ENCODE measurements at regions not wholly inside any gene's neighbourhood (a gene's known extent, or its start where the extent isn't known, plus 50 kb on each side); places are given as distances from the start of the nearest gene placed in this dataset.
"Not testable (repeated sequence)": the region's sequence is repeated elsewhere in the genome, so short reads cannot be mapped to it uniquely, and the experiment has no call there.

- DNase-seq = no peak
- Histone ChIP-seq H2AFZ (ENCODE audit: low read depth, low read length) (no peak overlapping the region), H3K9me3 (ENCODE audit: insufficient read depth, low read length, severe bottlenecking) (no peaks in the 10 kb centered on the region), H3K4me3 (ENCODE audit: low read depth in 1 of 2, low read length in 2 of 2) (no peak overlapping the region), H3K27me3 (ENCODE audit: insufficient read depth, low read length, poor library complexity) (no peaks in the 10 kb centered on the region), H3K9ac (ENCODE audit: low read depth, low read length) (no peak overlapping the region), H3K4me2 (ENCODE audit: insufficient read depth, low read length) (no peak overlapping the region), H3K27ac (ENCODE audit: low read length) (no peak overlapping the region), H3K36me3 (ENCODE audit: insufficient read depth, low read length) (no peaks in the 10 kb centered on the region), H3K4me1 (ENCODE audit: insufficient read depth, low read length) (no peaks in the 10 kb centered on the region), H3K79me2 (ENCODE audit: insufficient read depth, low read length) (no peaks in the 10 kb centered on the region), H4K20me1 (ENCODE audit: insufficient read depth, low read length) (no peaks in the 10 kb centered on the region)
- ATAC-seq (ENCODE audit: insufficient read depth, low read depth) = no peak
- TF ChIP-seq EZH2 (IDR thresholded peaks at IDR 0.05; ENCODE audit: borderline replicate concordance, low read depth, low read length, severe bottlenecking) = no peak
Observed at GRCh38 chr14:43665570-43666267, 841.4 kb downstream of the FSCB start.

- ATAC-seq (ENCODE audit: insufficient read depth, low read depth); DNase-seq; H3K79me2 ChIP-seq (ENCODE audit: insufficient read depth, low read length); H3K4me1 ChIP-seq (ENCODE audit: insufficient read depth, low read length); H3K27me3 ChIP-seq (ENCODE audit: insufficient read depth, low read length, poor library complexity); H2AFZ ChIP-seq (ENCODE audit: low read depth, low read length); H3K9ac ChIP-seq (ENCODE audit: low read depth, low read length); H3K9me3 ChIP-seq (ENCODE audit: insufficient read depth, low read length, severe bottlenecking); H4K20me1 ChIP-seq (ENCODE audit: insufficient read depth, low read length); H3K4me2 ChIP-seq (ENCODE audit: insufficient read depth, low read length); H3K4me3 ChIP-seq (ENCODE audit: low read depth in 1 of 2, low read length in 2 of 2); H3K36me3 ChIP-seq (ENCODE audit: insufficient read depth, low read length); H3K27ac ChIP-seq (ENCODE audit: low read length): not testable (repeated sequence)
Observed at GRCh38 chr14:43655194-43655593, 851.9 kb downstream of the FSCB start.

- no peaks in the 10 kb centered on the region for H3K79me2 ChIP-seq (ENCODE audit: insufficient read depth, low read length)
- H3K36me3 ChIP-seq (ENCODE audit: insufficient read depth, low read length) = no peaks in the 10 kb centered on the region
- no peak overlapping the region for H3K9ac ChIP-seq (ENCODE audit: low read depth, low read length)
- no peak overlapping the region for H2AFZ ChIP-seq (ENCODE audit: low read depth, low read length)
- H3K27me3 ChIP-seq (ENCODE audit: insufficient read depth, low read length, poor library complexity) = no peaks in the 10 kb centered on the region
- H3K9me3 ChIP-seq (ENCODE audit: insufficient read depth, low read length, severe bottlenecking) = peaks cover 3% of the 10 kb centered on the region
- no peaks in the 10 kb centered on the region for H4K20me1 ChIP-seq (ENCODE audit: insufficient read depth, low read length)
- peak; percentile 62 for ATAC-seq (ENCODE audit: insufficient read depth, low read depth)
- H3K4me3 ChIP-seq (ENCODE audit: low read depth in 1 of 2, low read length in 2 of 2) = no peak overlapping the region
- peak; percentile 35 for DNase-seq
- TF ChIP-seq EZH2 (IDR thresholded peaks at IDR 0.05; ENCODE audit: borderline replicate concordance, low read depth, low read length, severe bottlenecking) = no peak
- TF ChIP-seq CTCF (IDR thresholded peaks at IDR 0.05; ENCODE audit: borderline replicate concordance, extremely low read depth, low read length, poor library complexity, severe bottlenecking) = no peak
- H3K4me1 ChIP-seq (ENCODE audit: insufficient read depth, low read length) = no peaks in the 10 kb centered on the region
- H3K4me2 ChIP-seq (ENCODE audit: insufficient read depth, low read length) = no peak overlapping the region
- H3K27ac ChIP-seq (ENCODE audit: low read length) = no peak overlapping the region
Observed at GRCh38 chr14:43651896-43652295, 855.2 kb downstream of the FSCB start.

GRCh38 chr14:43651185-43651787 lies 855.8 kb downstream of the FSCB start:
- H3K4me3 ChIP-seq (ENCODE audit: low read depth in 1 of 2, low read length in 2 of 2) = no peak overlapping the region
- TF ChIP-seq CTCF (IDR thresholded peaks at IDR 0.05; ENCODE audit: borderline replicate concordance, extremely low read depth, low read length, poor library complexity, severe bottlenecking) = no peak
- H3K9me3 ChIP-seq (ENCODE audit: insufficient read depth, low read length, severe bottlenecking) = peaks cover 3% of the 10 kb centered on the region
- no peaks in the 10 kb centered on the region for H4K20me1 ChIP-seq (ENCODE audit: insufficient read depth, low read length)
- no peaks in the 10 kb centered on the region for H3K4me1 ChIP-seq (ENCODE audit: insufficient read depth, low read length)
- H3K9ac ChIP-seq (ENCODE audit: low read depth, low read length) = no peak overlapping the region
- DNase-seq (no peak), ATAC-seq (ENCODE audit: insufficient read depth, low read depth) (no peak)
- no peak overlapping the region for H3K4me2 ChIP-seq (ENCODE audit: insufficient read depth, low read length)
- H3K27me3 ChIP-seq (ENCODE audit: insufficient read depth, low read length, poor library complexity) = no peaks in the 10 kb centered on the region
- H2AFZ ChIP-seq (ENCODE audit: low read depth, low read length) = no peak overlapping the region
- H3K79me2 ChIP-seq (ENCODE audit: insufficient read depth, low read length) = no peaks in the 10 kb centered on the region
- no peaks in the 10 kb centered on the region for H3K36me3 ChIP-seq (ENCODE audit: insufficient read depth, low read length)
- H3K27ac ChIP-seq (ENCODE audit: low read length) = no peak overlapping the region

Measured in DND-41 (cell line).